ENCODE measurements at regions not wholly inside any gene's neighbourhood (a gene's known extent, or its start where the extent isn't known, plus 50 kb on each side); places are given as distances from the start of the nearest gene placed in this dataset.
"Not testable (repeated sequence)": the region's sequence is repeated elsewhere in the genome, so short reads cannot be mapped to it uniquely, and the experiment has no call there.

DNA sequence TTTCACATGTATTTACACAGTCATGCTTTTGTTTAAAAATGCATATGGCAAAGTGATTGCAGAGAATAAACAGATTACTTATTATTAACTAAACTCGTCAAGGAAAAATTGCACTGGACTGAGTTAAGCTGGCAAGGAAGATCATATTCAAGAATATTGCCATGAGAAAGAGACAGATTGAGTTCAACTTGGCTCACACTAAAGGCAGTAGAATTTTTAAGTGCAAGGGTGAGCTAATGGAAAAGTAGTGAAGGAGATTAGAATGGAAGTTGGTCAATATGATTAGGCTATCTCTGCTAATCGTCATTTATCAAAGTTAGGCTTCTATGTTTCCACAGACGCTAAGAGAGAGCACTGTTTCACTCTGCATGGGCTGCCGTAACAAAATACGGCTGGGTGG lies 557.6 kb downstream of the PRR16 start:
- DNase-seq (ENCODE audit: low read depth, low spot score) = no peak
- in situ Hi-C loops (cut with HindIII; ENCODE audit: low pct_unique_long_range_greater_than_20kb, low sequenced_read_pairs) = no loop called here

DNA sequence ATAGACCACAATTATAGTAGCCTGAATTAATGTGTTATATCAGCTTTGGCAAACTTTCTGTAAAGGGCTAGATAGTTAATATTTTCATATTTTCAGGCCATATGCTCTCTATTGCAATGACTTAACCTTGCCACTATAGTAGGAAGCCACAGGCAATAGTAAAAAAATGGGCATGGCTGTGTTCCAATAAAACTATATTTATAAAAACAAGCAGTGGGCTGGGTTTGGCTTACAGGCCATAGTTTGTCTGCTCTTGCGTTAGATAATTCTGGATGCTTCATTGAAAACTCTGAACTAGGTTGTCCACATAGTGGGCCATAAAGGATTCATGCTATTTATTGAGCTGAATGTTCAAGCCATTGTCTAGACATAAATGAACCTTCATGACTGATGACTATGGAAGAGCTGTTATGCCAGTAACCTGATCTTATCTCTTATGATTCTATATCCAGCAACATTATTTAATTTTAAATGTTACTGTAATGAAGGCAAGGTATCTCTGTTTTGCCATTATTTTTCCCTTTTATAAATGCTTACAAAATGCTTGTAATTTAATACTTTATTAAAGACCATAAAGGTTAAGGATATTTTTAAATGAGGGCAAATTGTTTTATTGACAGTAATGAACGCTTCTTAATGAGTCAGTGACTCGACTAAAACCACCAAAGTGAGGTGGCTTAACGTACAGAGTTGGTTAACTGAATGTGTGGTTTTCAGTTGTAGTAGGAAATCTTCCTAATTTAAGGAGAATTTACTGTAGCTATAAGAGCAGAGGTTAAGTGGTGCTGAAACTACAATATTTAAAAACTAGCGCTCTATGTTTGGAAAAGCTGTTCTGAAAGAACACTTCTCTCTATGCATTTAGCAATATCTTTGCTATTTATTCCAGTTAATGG lies 560.6 kb downstream of the PRR16 start:
- in situ Hi-C loops (cut with HindIII; ENCODE audit: low pct_unique_long_range_greater_than_20kb, low sequenced_read_pairs) = no loop called here
- DNase-seq (ENCODE audit: low read depth, low spot score) = no peak

DNA sequence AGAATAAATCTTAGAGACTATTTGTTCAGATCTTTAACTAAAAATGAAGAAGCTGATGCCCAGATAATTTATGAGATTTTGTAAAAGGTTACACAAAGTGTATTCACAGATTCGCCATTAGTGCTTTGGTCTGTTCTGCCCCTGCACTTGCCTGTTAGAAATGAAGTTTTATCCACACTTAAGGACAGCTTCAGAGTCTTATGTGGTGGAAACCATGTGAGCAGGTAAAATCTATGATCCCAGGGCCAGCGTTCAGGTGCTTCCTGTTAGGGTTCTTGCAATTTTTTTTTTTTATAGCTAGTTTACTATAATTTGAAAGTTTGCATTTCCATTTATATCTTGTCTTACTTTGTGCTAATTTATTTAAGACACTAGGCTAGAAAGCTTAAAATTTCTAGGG lies 561.6 kb downstream of the PRR16 start:
- no peak for DNase-seq (ENCODE audit: low read depth, low spot score)
- in situ Hi-C loops (cut with HindIII; ENCODE audit: low pct_unique_long_range_greater_than_20kb, low sequenced_read_pairs) = no loop called here

DNA sequence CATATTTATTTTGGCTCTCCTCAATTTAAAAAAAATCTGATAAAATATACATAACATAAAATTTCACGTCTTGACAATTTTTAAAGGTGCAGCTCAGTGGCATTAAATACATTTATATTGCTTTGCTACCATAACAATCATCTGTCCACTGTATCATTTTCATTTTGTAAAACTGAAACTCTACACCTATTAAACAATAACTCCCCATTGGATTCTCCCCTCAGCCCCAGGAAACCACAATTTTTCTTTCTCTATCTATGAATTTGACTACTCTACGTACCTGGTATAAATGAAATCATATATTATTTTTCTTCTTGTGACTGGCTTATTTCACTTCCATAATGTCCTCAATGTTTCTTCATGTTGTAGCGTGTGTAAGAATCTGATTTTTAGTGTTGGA lies 563.5 kb downstream of the PRR16 start:
- in situ Hi-C loops (cut with HindIII; ENCODE audit: low pct_unique_long_range_greater_than_20kb, low sequenced_read_pairs) = no loop called here
- DNase-seq (ENCODE audit: low read depth, low spot score) = no peak

DNA sequence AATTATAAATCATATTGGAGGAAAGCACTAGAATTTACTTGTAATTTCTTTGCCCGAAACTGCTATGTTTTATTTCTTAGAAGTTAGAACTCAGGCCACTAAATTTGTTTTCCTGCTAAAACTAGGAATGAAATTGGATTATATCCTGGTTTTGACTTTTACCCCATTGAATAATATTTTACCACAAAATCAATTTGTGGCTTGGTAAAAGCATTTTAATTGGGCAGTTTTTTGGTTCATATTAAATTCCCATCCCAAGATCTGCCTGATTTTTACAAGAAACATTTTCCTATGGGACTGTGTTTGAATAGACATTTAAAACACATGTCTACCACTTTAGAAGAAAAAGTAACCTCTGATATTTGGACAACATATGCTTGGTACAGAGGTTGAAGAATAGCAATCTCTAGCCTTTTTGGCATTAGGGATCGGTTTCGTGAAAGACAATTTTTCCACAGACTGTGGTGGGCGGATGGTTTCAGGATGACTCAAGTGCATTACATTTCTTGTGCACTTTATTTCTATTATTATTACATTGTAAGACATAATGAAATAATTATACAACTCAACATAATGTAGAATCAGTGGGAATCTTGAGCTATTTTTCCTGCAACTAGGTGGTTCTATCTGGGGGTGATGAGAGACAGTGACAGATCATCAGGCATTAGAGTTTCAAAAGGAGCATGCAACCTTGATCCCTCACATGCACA lies 565.6 kb downstream of the PRR16 start:
- in situ Hi-C loops (cut with HindIII; ENCODE audit: low pct_unique_long_range_greater_than_20kb, low sequenced_read_pairs) = no loop called here
- DNase-seq (ENCODE audit: low read depth, low spot score) = no peak

DNA sequence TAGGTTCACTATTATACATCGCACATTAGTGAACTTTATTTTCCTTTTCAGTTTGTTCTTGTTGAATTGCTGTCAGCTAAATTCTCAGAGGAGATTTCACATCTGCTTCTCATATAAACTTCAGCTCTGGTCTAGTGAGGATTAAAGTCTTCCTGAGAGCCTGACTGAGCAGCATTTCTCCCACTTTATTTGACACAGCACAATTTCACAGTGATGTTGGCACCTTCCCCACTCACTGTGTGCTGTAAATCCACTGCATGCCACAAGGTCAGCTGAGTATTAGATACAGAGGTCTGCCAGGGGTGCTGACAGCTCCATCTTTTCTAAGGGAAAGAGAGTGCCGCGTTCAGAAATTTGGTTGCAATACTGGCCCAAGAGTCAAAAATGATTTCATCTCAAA lies 567.4 kb downstream of the PRR16 start:
- in situ Hi-C loops (cut with HindIII; ENCODE audit: low pct_unique_long_range_greater_than_20kb, low sequenced_read_pairs) = no loop called here
- no peak for DNase-seq (ENCODE audit: low read depth, low spot score)

DNA sequence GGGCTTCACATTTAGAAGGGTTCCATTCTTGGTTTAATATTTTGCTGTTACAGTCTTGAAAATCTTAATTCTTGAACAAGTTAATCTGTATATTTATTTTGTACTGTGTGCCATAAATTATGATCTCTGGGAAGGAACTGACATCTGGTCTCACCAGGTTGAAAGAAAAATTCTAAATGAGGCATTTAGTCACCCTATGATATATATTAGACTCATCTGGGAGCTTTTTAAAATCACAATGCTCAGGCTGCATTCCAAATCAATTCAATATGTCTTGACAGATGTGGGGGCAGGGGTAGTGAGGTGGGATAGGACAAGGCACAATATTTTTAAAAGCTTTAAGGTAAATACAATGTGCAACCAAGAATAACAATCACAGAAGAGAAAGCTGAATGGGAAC lies 569.2 kb downstream of the PRR16 start:
- in situ Hi-C loops (cut with HindIII; ENCODE audit: low pct_unique_long_range_greater_than_20kb, low sequenced_read_pairs) = no loop called here
- DNase-seq (ENCODE audit: low read depth, low spot score) = no peak

DNA sequence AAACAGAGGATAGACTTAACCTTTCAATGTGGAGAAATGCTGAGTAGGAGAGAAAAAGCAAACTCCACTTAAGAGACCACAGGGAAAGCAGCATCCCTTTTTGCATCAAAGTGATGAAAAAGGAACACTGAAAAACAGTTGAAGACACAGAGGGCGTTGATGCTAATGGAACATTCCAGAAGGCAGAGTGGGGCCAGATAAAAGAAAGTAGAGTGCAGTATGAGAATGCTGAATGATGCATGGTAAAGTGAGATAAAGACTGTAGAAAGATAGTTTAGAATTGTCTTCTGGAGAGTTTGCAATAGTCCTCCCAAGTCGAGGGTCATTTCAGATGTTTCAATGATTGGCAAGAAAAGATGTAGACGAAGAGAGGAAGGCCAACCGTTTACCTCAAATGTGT lies 574.3 kb downstream of the PRR16 start:
- DNase-seq (ENCODE audit: low read depth, low spot score) = no peak
- in situ Hi-C loops (cut with HindIII; ENCODE audit: low pct_unique_long_range_greater_than_20kb, low sequenced_read_pairs) = no loop called here

DNA sequence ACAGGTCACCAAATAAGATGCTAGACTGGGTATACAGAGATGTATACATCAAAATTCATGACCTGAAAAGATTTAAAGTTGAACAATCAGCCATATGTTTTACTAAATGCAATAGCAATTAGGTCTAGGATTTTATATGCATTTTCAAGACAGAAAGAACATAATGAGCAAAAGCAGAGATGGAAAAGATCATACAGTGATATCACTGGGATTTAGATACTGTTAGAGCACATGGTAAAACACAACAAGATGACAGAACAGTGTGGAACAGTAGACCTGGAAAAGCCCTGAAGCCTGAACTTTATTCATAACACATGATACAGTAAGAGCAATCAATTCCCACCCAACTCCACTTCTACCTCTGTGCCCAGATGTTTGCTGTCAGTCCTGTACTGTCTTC lies 585.9 kb downstream of the PRR16 start:
- no peak for DNase-seq (ENCODE audit: low read depth, low spot score)
- in situ Hi-C loops (cut with HindIII; ENCODE audit: low pct_unique_long_range_greater_than_20kb, low sequenced_read_pairs) = no loop called here

DNA sequence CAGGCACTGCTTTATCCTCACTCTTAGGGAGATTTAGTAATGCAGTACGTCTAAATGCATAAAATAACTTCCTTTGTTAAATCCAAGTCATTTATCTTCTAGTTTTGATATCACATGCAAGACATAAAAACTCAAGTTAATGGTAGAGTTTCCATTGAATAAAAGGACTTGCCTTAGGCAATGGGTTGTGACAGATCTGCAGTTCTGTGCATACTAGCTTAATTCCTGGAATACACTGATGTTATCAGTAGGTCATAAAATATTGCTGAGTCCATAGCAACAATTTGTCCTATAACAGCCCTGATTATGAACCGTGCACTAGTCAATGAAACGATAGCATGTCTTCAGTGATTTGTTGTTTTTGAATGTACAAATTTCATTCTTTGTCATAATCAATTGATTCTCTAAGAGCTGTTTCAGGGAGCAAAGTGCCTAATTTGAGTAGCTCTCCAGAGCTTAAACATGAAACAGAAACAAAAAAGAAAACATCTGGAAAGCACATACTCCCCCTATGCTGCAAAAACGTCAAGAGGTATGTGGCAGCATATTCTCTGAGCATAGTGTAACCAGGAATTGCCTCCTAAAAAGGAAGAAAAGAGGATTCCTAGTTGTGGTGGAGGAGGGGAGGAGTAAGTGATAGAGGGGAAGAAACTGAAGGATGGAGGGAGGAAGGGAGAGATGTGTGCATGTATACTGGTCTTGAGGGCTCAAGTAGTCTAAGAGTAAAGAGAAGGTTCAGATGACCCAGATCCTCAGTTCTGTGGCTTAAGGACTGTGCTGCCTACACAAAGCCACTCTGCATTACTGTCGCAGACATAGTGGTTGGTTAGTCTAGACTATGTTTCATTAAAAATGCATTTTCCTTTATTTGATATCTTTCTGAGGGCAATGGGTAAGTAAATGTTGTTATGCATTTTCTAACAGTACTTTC lies 589.2 kb downstream of the PRR16 start:
- DNase-seq (ENCODE audit: low read depth, low spot score) = peak; percentile 14
- in situ Hi-C loops (cut with HindIII; ENCODE audit: low pct_unique_long_range_greater_than_20kb, low sequenced_read_pairs) = no loop called here

DNA sequence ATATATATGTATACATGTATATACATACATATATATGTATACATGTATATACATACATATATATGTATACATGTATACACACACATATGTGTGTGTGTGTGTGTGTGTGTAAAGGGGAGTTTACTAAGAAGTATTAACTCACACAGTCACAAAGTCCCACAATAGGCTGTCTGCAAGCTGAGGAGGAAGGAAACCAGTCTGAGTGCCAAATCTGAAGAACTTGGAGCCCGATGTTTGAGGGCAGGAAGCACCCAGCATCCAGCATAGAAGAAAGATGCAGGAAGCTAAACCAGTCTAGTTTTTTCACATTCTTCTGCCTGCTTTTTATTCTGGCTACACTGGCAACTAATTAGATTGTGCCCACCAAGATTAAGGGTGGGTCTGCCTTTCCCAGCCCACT lies 591.5 kb downstream of the PRR16 start:
- no peak for DNase-seq (ENCODE audit: low read depth, low spot score)
- in situ Hi-C loops (cut with HindIII; ENCODE audit: low pct_unique_long_range_greater_than_20kb, low sequenced_read_pairs) = no loop called here

DNA sequence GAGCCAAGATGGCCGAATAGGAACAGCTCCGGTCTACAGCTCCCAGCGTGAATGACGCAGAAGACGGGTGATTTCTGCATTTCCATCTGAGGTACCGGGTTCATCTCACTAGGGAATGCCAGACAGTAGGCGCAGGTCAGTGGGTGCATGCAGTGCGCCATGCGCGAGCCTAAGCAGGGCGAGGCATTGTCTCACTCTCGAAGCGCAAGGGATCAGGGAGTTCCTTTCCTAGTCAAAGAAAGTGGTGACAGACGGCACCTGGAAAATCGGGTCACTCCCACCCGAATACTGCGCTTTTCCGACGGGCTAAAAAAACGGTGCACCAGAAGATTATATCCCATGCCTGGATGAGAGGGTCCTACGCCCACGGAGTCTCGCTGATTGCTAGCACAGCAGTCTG lies 600.1 kb downstream of the PRR16 start:
- DNase-seq (ENCODE audit: low read depth, low spot score); in situ Hi-C loops (cut with HindIII; ENCODE audit: low pct_unique_long_range_greater_than_20kb, low sequenced_read_pairs): not testable (repeated sequence)

DNA sequence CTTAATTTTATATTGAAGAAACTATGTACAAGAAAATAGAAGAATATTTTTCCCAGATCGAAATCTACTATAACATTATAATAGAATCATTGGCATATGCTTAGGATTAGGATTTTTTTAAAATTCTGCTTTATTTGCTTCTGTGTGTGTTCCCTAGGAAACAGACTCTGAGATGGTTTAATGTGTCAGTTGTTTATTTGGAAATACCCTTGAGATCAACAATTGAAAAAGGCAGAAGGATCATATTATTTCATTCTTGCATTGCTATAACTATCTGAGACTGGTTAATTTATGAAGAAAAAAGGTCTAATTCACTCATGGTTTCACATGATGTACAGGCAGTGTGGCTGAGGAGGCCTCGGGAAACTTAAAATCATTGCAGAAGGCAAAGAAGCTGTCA lies 622.6 kb downstream of the PRR16 start:
- DNase-seq (ENCODE audit: low read depth, low spot score) = no peak
- in situ Hi-C loops (cut with HindIII; ENCODE audit: low pct_unique_long_range_greater_than_20kb, low sequenced_read_pairs) = no loop called here

DNA sequence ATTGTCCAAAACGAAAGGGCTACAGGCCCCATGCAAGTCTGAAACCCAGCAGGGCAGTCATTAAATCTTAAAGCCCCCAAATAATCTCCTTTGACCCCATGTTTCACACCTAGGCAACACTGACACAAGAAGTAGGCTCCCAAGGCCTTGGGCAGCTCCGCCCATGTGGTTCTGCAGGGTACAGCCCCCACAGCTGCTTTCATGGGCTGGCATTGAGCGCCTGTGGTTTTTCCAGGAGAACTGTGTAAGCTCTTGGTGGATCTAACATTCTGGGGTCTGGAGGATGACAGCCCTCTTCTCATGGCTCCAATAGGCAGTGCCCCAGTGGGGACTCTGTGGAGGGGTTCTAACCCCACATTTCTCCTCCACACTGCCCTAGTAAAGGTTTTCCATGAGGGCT lies 623.5 kb downstream of the PRR16 start:
- no peak for DNase-seq (ENCODE audit: low read depth, low spot score)
- in situ Hi-C loops (cut with HindIII; ENCODE audit: low pct_unique_long_range_greater_than_20kb, low sequenced_read_pairs) = no loop called here

DNA sequence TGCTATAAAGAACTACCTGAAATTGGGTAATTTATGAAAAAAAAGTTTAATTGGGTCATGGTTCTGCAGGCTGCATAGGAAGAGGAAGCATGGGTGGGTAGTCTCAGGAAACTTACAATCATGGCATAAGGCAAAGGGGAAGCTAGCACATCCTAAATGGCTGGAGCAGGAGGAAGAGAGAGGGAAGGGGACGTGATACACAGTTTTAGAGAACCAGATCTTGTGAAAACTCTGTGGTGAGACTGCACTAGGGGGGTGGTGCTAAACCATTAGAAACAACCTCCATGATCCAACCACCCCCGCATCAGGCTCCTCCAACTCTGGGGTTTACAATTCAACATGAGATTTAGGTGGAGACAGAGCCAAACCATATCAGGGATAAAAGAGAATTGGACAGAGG lies 624.2 kb downstream of the PRR16 start:
- no peak for DNase-seq (ENCODE audit: low read depth, low spot score)
- in situ Hi-C loops (cut with HindIII; ENCODE audit: low pct_unique_long_range_greater_than_20kb, low sequenced_read_pairs) = no loop called here

DNA sequence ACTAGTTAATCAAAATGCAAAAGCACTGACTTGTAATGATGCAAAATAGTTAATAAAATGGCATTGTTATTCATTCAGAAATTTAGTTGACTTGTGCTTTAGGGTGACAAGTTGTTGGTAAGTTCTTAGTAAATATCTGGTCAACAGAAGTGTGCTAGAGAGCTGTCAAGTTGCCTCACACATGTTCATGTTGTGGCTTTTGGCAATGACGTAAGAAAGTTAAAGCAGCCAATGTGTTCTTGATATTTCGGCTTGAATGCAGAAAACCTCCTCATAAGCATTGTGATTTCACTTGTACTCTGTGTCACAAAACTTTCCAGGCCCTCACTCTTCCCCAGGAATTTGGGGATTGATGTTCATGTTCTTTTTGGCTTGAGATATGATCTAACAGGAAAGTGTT lies 626.7 kb downstream of the PRR16 start:
- DNase-seq (ENCODE audit: low read depth, low spot score) = no peak
- in situ Hi-C loops (cut with HindIII; ENCODE audit: low pct_unique_long_range_greater_than_20kb, low sequenced_read_pairs) = no loop called here

DNA sequence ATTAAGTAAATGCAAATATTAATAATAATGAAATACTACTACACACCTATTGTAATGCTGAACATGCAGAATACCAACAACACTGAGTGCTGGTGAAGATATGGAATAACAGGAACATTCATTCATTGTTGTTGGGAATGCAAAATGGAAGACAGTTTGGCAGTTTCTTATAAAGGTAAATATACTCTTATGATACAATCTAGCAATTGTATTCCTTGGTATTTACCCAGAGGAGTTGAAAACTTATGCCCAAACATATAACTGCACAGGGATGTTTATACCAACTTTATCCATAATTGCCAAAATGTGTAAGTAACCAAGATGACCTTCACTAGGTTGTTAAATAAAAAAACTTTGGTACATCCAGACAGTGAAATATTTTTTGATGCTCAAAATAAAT lies 636.8 kb downstream of the PRR16 start:
- no peak for DNase-seq (ENCODE audit: low read depth, low spot score)

DNA sequence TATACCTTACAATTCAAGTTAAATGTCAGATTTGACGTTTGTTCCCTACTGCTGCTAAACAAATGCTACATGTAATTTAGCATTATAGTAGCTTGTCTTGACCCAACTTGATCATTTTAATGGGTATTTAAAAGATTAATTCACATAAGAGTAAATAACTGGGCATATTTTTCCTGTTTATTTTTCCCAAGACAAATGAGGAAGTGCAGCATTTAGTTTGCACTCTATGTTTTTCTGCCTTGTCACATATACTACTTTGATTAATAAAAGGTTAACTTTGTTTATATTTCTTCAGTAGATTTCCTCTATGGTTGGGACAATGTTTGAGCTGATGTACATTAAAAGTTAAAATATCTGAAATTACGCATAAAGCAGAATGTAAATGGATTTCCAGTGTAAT lies 641.8 kb downstream of the PRR16 start:
- no peak for DNase-seq (ENCODE audit: low read depth, low spot score)
- in situ Hi-C loops (cut with HindIII; ENCODE audit: low pct_unique_long_range_greater_than_20kb, low sequenced_read_pairs) = no loop called here

More for the DNA sequence above, 636.8 kb downstream of the PRR16 start:
- in situ Hi-C loops (cut with HindIII; ENCODE audit: low pct_unique_long_range_greater_than_20kb, low sequenced_read_pairs) = no loop called here

All from SK-MEL-5 (cell line).